IMR-90 (cell line): ENCODE measurements at regions not wholly inside any gene's neighbourhood (a gene's known extent, or its start where the extent isn't known, plus 50 kb on each side); places are given as distances from the start of the nearest gene placed in this dataset.

Source experiments
- ATAC-seq: fragments of 200-7000 bp; cut with Tn5 transposase; 2 replicates; pipeline ENCODE4 v1.9.1; 2020; ENCODE audit warnings: low read depth, mild to moderate bottlenecking, moderate library complexity
- BruUV-seq: library from RNA; stranded (reverse); fragments of 400-500 nt; replicated peaks from 2 replicates; lab custom pipeline; 2021; lab: Mats Ljungman, UMichigan
- CTCF ChIA-PET: fragments of 300-600 bp; formaldehyde crosslinking; extraction: SDS; loops from one replicate; lab custom pipeline; 2021; ENCODE audit warnings: antibody characterized with exemption; lab: Yijun Ruan, JAX
- POLR2A ChIA-PET: fragments of 300-600 bp; sonication (Branson Sonifier 250); formaldehyde crosslinking; loops from one replicate; lab custom pipeline; 2022; ENCODE audit warnings: antibody characterized with exemption; ENCODE audit not compliant: unreplicated experiment; lab: Charles Lee
- DNase-seq: peaks from one replicate; pipeline ENCODE4 v3.0.0; 2013
- H2AFZ ChIP-seq: replicated peaks from 2 replicates; pipeline ENCODE3; 2013; ENCODE audit warnings: low read length, mild to moderate bottlenecking; ENCODE audit not compliant: poor library complexity
- H2AK5ac ChIP-seq: 2 replicates; pipeline ENCODE4 v1.6.1; 2013; ENCODE audit warnings: low read depth, low read length, inconsistent platforms
- H2AK9ac ChIP-seq: replicated peaks from 2 replicates; pipeline ENCODE3; 2013; ENCODE audit warnings: mild to moderate bottlenecking, low read depth, low read length, moderate library complexity; ENCODE audit not compliant: poor library complexity
- H2BK120ac ChIP-seq: 2 replicates; pipeline ENCODE4 v1.6.1; 2013; ENCODE audit warnings: low read depth, low read length, inconsistent platforms
- H2BK15ac ChIP-seq: 3 replicates; pipeline ENCODE4 v1.6.1; 2013; ENCODE audit warnings: low read depth, low read length, inconsistent platforms
- H2BK20ac ChIP-seq: 2 replicates; pipeline ENCODE4 v1.6.1; 2013; ENCODE audit warnings: low read depth, mild to moderate bottlenecking, inconsistent platforms, low read length, moderate library complexity
- H2BK5ac ChIP-seq: 2 replicates; pipeline ENCODE4 v1.6.1; 2013; ENCODE audit warnings: mild to moderate bottlenecking, low read depth, low read length, inconsistent platforms; ENCODE audit not compliant: poor library complexity, severe bottlenecking
- H3K14ac ChIP-seq: replicated peaks from 2 replicates; pipeline ENCODE4 v1.6.1; 2013; ENCODE audit warnings: low read depth, low read length, inconsistent platforms
- H3K18ac ChIP-seq: 2 replicates; pipeline ENCODE4 v1.6.1; 2013; ENCODE audit warnings: low read depth, low read length, control low read depth
- H3K23ac ChIP-seq: 2 replicates; pipeline ENCODE4 v1.6.1; 2013; ENCODE audit warnings: low read depth, low read length, inconsistent platforms
- H3K27ac ChIP-seq: 2 replicates; pipeline ENCODE4 v1.5.1; 2013; ENCODE audit warnings: mild to moderate bottlenecking, control low read depth, low read length; ENCODE audit not compliant: insufficient read depth
- H3K27me3 ChIP-seq: 2 replicates; pipeline ENCODE4 v1.6.1; 2013; ENCODE audit warnings: low read length; ENCODE audit not compliant: control insufficient read depth, insufficient read depth
- H3K36me3 ChIP-seq: 2 replicates; pipeline ENCODE4 v1.6.1; 2013; ENCODE audit warnings: low read length, mixed read lengths; ENCODE audit not compliant: control insufficient read depth, insufficient read depth
- H3K4ac ChIP-seq: 2 replicates; pipeline ENCODE4 v1.6.1; 2013; ENCODE audit warnings: low read depth, low read length, inconsistent platforms
- H3K4me1 ChIP-seq: 2 replicates; pipeline ENCODE4 v1.6.1; 2013; ENCODE audit warnings: low read length, mixed read lengths; ENCODE audit not compliant: control insufficient read depth, insufficient read depth
- H3K4me2 ChIP-seq: 2 replicates; pipeline ENCODE4 v1.6.1; 2013; ENCODE audit warnings: low read depth, mild to moderate bottlenecking, control low read depth, low read length, moderate library complexity
- H3K4me3 ChIP-seq: 2 replicates; pipeline ENCODE4 v1.5.1; 2013; ENCODE audit warnings: low read depth, mild to moderate bottlenecking, control low read depth, low read length, moderate library complexity; ENCODE audit not compliant: insufficient read depth
- H3K56ac ChIP-seq: 2 replicates; pipeline ENCODE4 v1.6.1; 2013; ENCODE audit warnings: low read length, inconsistent platforms; ENCODE audit not compliant: insufficient read depth; ENCODE audit errors: extremely low read depth
- H3K79me1 ChIP-seq, 2 experiments: 2 replicates each; pipeline ENCODE4 v1.6.1; 2013; ENCODE audit warnings: low read length in 2 of 2, inconsistent platforms in 1 of 2, low read depth in 1 of 2
- H3K9ac ChIP-seq: 2 replicates; pipeline ENCODE4 v1.6.1; 2013; ENCODE audit warnings: low read depth, low read length, control low read depth
- H3K9me1 ChIP-seq: 2 replicates; pipeline ENCODE4 v1.6.1; 2013; ENCODE audit warnings: low read length, inconsistent platforms; ENCODE audit not compliant: insufficient read depth
- H3K9me3 ChIP-seq: 2 replicates; pipeline ENCODE4 v1.6.1; 2013; ENCODE audit warnings: low read length; ENCODE audit not compliant: control insufficient read depth, insufficient read depth
- H4K20me1 ChIP-seq: 2 replicates; pipeline ENCODE4 v1.6.1; 2013; ENCODE audit warnings: low read length, inconsistent platforms; ENCODE audit not compliant: insufficient read depth
- H4K5ac ChIP-seq: 2 replicates; pipeline ENCODE4 v1.6.1; 2013; ENCODE audit warnings: mild to moderate bottlenecking, low read depth, low read length, control low read depth
- H4K8ac ChIP-seq, 2 experiments: 2 replicates each; pipeline ENCODE4 v1.6.1; 2013; ENCODE audit warnings: low read depth in 2 of 2, low read length in 2 of 2, control low read depth in 1 of 2, inconsistent platforms in 1 of 2
- H4K91ac ChIP-seq: 2 replicates; pipeline ENCODE4 v1.6.1; 2013; ENCODE audit warnings: low read depth, low read length, inconsistent platforms; ENCODE audit not compliant: insufficient read depth
- CEBPB ChIP-seq: IDR thresholded peaks from 2 replicates; pipeline ENCODE4 v1.6.1; 2012; ENCODE audit warnings: low read depth, low read length, improper control_type of control experiment
- CHD1 ChIP-seq: IDR thresholded peaks from 2 replicates; pipeline ENCODE4 v1.6.1; 2012; ENCODE audit warnings: low read depth, low read length, improper control_type of control experiment
- FOS ChIP-seq: fragments of 150-350 bp; IDR thresholded peaks from 2 replicates; pipeline ENCODE4 v1.6.1; 2016; ENCODE audit warnings: low read depth, low read length
- MAZ ChIP-seq: IDR thresholded peaks from 2 replicates; pipeline ENCODE4 v1.6.1; 2012; ENCODE audit warnings: low read depth, mild to moderate bottlenecking, low read length, improper control_type of control experiment, moderate library complexity, borderline replicate concordance
- RFX5 ChIP-seq: IDR thresholded peaks from 2 replicates; pipeline ENCODE4 v1.8.0; 2012; ENCODE audit warnings: low read depth, mild to moderate bottlenecking, low read length, moderate library complexity
- USF2 ChIP-seq: fragments of 150-350 bp; IDR thresholded peaks from 2 replicates; pipeline ENCODE4 v1.6.1; 2017; ENCODE audit warnings: mild to moderate bottlenecking, antibody characterized with exemption, low read length, low read depth
- WGBS, 2 experiments: methylation state at CpG; one replicate each; pipeline versions ENCODE4 v1.1.5 to v1.1.7; 2013; ENCODE audit warnings: missing lambda C conversion rate in 2 of 2; ENCODE audit not compliant: insufficient read length in 1 of 2; ENCODE audit errors: extremely low coverage in 2 of 2; 5-methylcytosine and 5-hydroxymethylcytosine counted together
- dilution Hi-C: fragments of 300-500 bp; cut with HindIII; formaldehyde crosslinking; loops from one replicate; pipeline ENCODE4 v1.14.3; 2018; ENCODE audit warnings: low sequenced_read_pairs; ENCODE audit not compliant: unreplicated experiment
- in situ Hi-C: fragments of 300-500 bp; cut with MboI; formaldehyde crosslinking; loops from 3 replicates; pipeline ENCODE4 v1.14.3; 2019; ENCODE audit warnings: low sequenced_read_pairs, inconsistent platforms, mixed read lengths
- intact Hi-C: fragments of 100-400 bp; cut with micrococcal nuclease; formaldehyde crosslinking; loops from 2 replicates; pipeline ENCODE4 v1.10.0; 2022

- Histone ChIP-seq H4K5ac (no peak overlapping the region), H3K36me3 (no peaks in the 10 kb centered on the region), H3K18ac (no peak overlapping the region), H3K4ac (no peak overlapping the region), H2BK15ac (no peak overlapping the region), H3K56ac (no peak overlapping the region), H3K27ac (no peak overlapping the region), H2BK120ac (no peak overlapping the region), H3K27me3 (no peaks in the 10 kb centered on the region), H2BK5ac (no peak overlapping the region), H4K91ac (no peak overlapping the region), H2BK20ac (no peak overlapping the region), H3K4me2 (no peak overlapping the region), H2AK9ac (no peak overlapping the region), H2AFZ (no peak overlapping the region), H3K9me1 (no peaks in the 10 kb centered on the region), H3K4me3 (no peak overlapping the region), H3K23ac (no peak overlapping the region), H3K14ac (no peak overlapping the region), H4K8ac (no peak overlapping the region), H3K9ac (no peak overlapping the region), H3K79me1 (no peaks in the 10 kb centered on the region), H2AK5ac (no peak overlapping the region), H3K4me1 (no peaks in the 10 kb centered on the region), H4K20me1 (no peaks in the 10 kb centered on the region), H3K9me3 (peaks cover 3% of the 10 kb centered on the region; the same call in 1 of the 2 replicates)
- in situ Hi-C loops = no loop called here
- intact Hi-C loops = no loop called here
- no TSS peak for BruUV-seq
- ChIA-PET CTCF (no interaction called here), POLR2A (no interaction called here)
- no CpG with 5 or more reads among the region's 4 CpGs for WGBS, 2 experiments
- dilution Hi-C loops = no loop called here
- TF ChIP-seq RFX5 = no peak
- TF ChIP-seq FOS = no peak
- no peak for TF ChIP-seq CEBPB
- no peak for TF ChIP-seq MAZ
- no peak for TF ChIP-seq USF2
- no peak for TF ChIP-seq CHD1
- DNase-seq (no peak), ATAC-seq (no peak)
Observed at GRCh38 chr15:53827355-53827754, 67.9 kb upstream of the WDR72 start.
